Glutamatergic neuron (in vitro differentiated cells): ENCODE measurements at regions not wholly inside any gene's neighbourhood (a gene's known extent, or its start where the extent isn't known, plus 50 kb on each side); places are given as distances from the start of the nearest gene placed in this dataset.

ENCODE experiments used
- DNase-seq: peaks from one replicate; pipeline ENCODE4 v3.0.0; 2022
- H3K27ac Mint-ChIP-seq: one replicate; pipeline ENCODE4 v1.8.0; 2020; ENCODE audit warnings: mild to moderate bottlenecking, mixed read lengths, inconsistent platforms; ENCODE audit not compliant: unreplicated experiment
- H3K27me3 Mint-ChIP-seq: one replicate; pipeline ENCODE4 v1.8.0; 2020; ENCODE audit warnings: mild to moderate bottlenecking, moderate library complexity, mixed read lengths, inconsistent platforms; ENCODE audit not compliant: unreplicated experiment
- H3K36me3 Mint-ChIP-seq: one replicate; pipeline ENCODE4 v1.8.0; 2020; ENCODE audit warnings: mild to moderate bottlenecking, mixed read lengths, inconsistent platforms; ENCODE audit not compliant: unreplicated experiment
- H3K4me1 Mint-ChIP-seq: one replicate; pipeline ENCODE4 v1.8.0; 2020; ENCODE audit warnings: mild to moderate bottlenecking, low read depth, mixed read lengths, inconsistent platforms; ENCODE audit not compliant: unreplicated experiment
- H3K4me3 Mint-ChIP-seq: one replicate; pipeline ENCODE4 v1.8.0; 2020; ENCODE audit warnings: mild to moderate bottlenecking, mixed read lengths, inconsistent platforms; ENCODE audit not compliant: unreplicated experiment
- H3K9me3 Mint-ChIP-seq: one replicate; pipeline ENCODE4 v1.8.0; 2020; ENCODE audit warnings: mild to moderate bottlenecking, moderate library complexity, mixed read lengths, inconsistent platforms; ENCODE audit not compliant: unreplicated experiment
- CTCF ChIP-seq: fragments of 200-600 bp; sonication (generic); IDR thresholded peaks from one replicate; pipeline ENCODE4 v1.5.0; 2021; ENCODE audit not compliant: partially characterized antibody, unreplicated experiment

DNA sequence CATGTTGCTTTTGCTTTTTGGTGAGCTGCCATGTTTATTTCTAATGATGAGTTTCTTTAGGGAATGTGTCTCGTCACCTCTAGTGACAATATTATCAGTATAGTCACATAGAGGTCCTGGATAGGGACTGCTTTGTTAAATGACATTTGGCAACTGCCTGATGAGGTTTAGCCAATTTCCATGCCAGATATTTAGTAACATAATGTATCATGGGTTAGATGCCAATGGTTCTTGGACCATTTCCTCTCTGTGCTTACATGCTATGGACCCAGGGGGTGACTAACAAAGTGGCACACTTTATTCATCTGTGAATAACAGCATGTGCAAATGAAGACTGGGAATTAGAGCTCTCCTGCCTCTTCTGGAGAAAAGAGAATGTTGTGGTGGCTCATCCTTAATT lies 56.2 kb upstream of the RAB27B start:
- Mint-ChIP-seq H3K27ac (no peak overlapping the region), H3K9me3 (no peaks in the 10 kb centered on the region), H3K36me3 (no peaks in the 10 kb centered on the region), H3K4me3 (no peak overlapping the region), H3K27me3 (no peaks in the 10 kb centered on the region), H3K4me1 (no peaks in the 10 kb centered on the region)
- no peak for DNase-seq
- TF ChIP-seq CTCF, result no peak

DNA sequence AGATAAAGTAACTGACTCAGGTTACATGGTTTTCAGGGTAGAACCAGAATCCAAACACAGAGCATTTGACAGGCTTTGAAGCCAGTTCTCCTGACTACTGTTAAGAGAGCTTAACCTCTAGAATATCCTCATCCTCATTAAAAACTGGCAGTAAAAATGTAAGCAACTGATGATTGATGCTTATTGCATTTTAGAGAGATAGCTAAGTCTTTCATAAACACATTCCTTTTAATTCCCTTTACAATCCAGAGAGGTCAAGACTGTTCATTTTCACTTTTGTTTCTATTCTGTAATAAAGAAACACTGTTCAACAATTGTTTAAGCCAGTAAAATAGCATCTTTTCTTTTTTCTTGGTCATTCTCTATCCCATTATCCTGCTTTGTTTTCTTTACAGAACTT lies 53.9 kb upstream of the RAB27B start:
- no peaks in the 10 kb centered on the region for H3K9me3 Mint-ChIP-seq
- no peak for DNase-seq
- H3K4me3 Mint-ChIP-seq, result no peak overlapping the region
- H3K27me3 Mint-ChIP-seq, result no peaks in the 10 kb centered on the region
- H3K27ac Mint-ChIP-seq, result no peak overlapping the region
- no peaks in the 10 kb centered on the region for H3K4me1 Mint-ChIP-seq
- no peaks in the 10 kb centered on the region for H3K36me3 Mint-ChIP-seq
- no peak for TF ChIP-seq CTCF

- Mint-ChIP-seq H3K27me3 (no peaks in the 10 kb centered on the region), H3K4me1 (no peaks in the 10 kb centered on the region), H3K9me3 (no peaks in the 10 kb centered on the region), H3K27ac (no peak overlapping the region), H3K36me3 (no peaks in the 10 kb centered on the region), H3K4me3 (no peak overlapping the region)
- no peak for TF ChIP-seq CTCF
- no peak for DNase-seq
Measured at GRCh38 chr18:54774981-54775665, 53.2 kb upstream of the RAB27B start.

DNA sequence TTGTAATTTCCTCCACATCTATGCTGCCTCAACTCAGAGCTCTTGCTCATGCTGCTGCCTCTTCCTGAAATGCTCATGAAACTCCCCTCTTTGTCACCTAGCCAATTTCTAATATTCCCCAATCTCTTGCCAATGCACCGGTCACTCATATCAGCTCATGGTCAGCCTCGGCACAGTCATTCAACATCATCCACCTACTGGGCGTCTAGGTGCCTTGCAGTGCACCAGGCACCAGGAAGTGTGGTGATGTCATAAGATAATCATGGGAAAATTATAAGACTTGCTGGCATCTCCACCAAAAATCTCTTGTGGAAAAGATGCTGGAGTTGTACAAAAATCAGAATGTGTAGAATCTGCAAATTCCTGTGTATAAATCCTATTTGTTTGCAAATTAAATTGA lies 52.6 kb upstream of the RAB27B start:
- H3K4me3 Mint-ChIP-seq, result no peak overlapping the region

More for the DNA sequence above, 52.6 kb upstream of the RAB27B start:
- Mint-ChIP-seq H3K4me1 (no peaks in the 10 kb centered on the region), H3K36me3 (no peaks in the 10 kb centered on the region), H3K9me3 (no peaks in the 10 kb centered on the region), H3K27ac (no peak overlapping the region), H3K27me3 (no peaks in the 10 kb centered on the region)
- DNase-seq, result no peak
- no peak for TF ChIP-seq CTCF
